Gastroesophageal sphincter (tissue), 4 donors: ENCODE measurements at regions not wholly inside any gene's neighbourhood (a gene's known extent, or its start where the extent isn't known, plus 50 kb on each side); places are given as distances from the start of the nearest gene placed in this dataset.

ENCODE experiments used
- ATAC-seq: fragments of 150-250 bp; one replicate; pipeline ENCODE4 v1.9.1; 2016; ENCODE audit warnings: mild to moderate bottlenecking, moderate library complexity
- H3K27ac ChIP-seq, 4 donors: fragments of 200-600 bp; sonication (generic) in 3 of 4; 1 replicate in 3 of 4; 2 replicates in 1 of 4; pipeline ENCODE4 v1.5.1; 2016 to 2019
- H3K27me3 ChIP-seq: fragments of 200-600 bp; sonication (generic); one replicate; pipeline ENCODE4 v1.5.1; 2019
- H3K36me3 ChIP-seq, 2 donors: fragments of 200-600 bp; sonication (generic); one replicate each; pipeline ENCODE4 v1.5.1; 2019; ENCODE audit warnings: control low read depth in 1 of 2
- H3K4me1 ChIP-seq, 3 donors: fragments of 200-600 bp; sonication (generic); 1 replicate in 2 of 3; 2 replicates in 1 of 3; pipeline ENCODE4 v1.5.1; 2016 to 2019; ENCODE audit warnings: control low read depth in 2 of 3
- H3K4me3 ChIP-seq, 2 donors: fragments of 200-600 bp; sonication (generic); one replicate each; pipeline ENCODE4 v1.5.1; 2019; ENCODE audit warnings: mild to moderate bottlenecking in 1 of 2, moderate library complexity in 1 of 2
- H3K9me3 ChIP-seq, 3 donors: fragments of 200-600 bp; sonication (generic); one replicate each; pipeline ENCODE4 v1.5.1; 2017 to 2019; ENCODE audit warnings: control low read depth in 2 of 3
- CTCF ChIP-seq, 4 experiments: fragments of 200-600 bp in 2 of 4; fragments of 450-650 bp in 2 of 4; sonication (generic) in 1 of 4; IDR thresholded peaks; one replicate each; pipeline ENCODE4 v1.5.1; 2017 to 2019; ENCODE audit warnings: antibody characterized with exemption in 4 of 4, mild to moderate bottlenecking in 2 of 4, moderate library complexity in 2 of 4
- EP300 ChIP-seq: sonication (generic); formaldehyde crosslinking; IDR thresholded peaks from one replicate; pipeline ENCODE4 v1.6.1; 2017; ENCODE audit warnings: antibody characterized with exemption, mild to moderate bottlenecking
- POLR2A ChIP-seq, 2 donors: fragments of 450-650 bp; IDR thresholded peaks; one replicate each; pipeline ENCODE4 v1.6.1; 2017; ENCODE audit warnings: antibody characterized with exemption in 2 of 2, mild to moderate bottlenecking in 2 of 2, moderate library complexity in 1 of 2
- POLR2AphosphoS5 ChIP-seq: sonication (generic); formaldehyde crosslinking; IDR thresholded peaks from one replicate; pipeline ENCODE4 v1.6.1; 2017; ENCODE audit warnings: antibody characterized with exemption
- WGBS, 2 donors: methylation state at CpG; one replicate each; pipeline ENCODE4 v1.1.5; 2018; ENCODE audit warnings: low coverage in 1 of 2; 5-methylcytosine and 5-hydroxymethylcytosine counted together

- Histone ChIP-seq H3K9me3 (no peaks in the 10 kb centered on the region), H3K4me3 (no peak overlapping the region), H3K27me3 (no peaks in the 10 kb centered on the region), H3K27ac (no peak overlapping the region), H3K36me3 (no peaks in the 10 kb centered on the region), H3K4me1 (no peaks in the 10 kb centered on the region)
- ATAC-seq: no peak
- 56 to 87% methylated on average over 2 of the region's 2 CpGs for WGBS, 2 donors
- no peak for TF ChIP-seq POLR2A (IDR thresholded peaks at IDR 0.05)
These were observed 622.7 kb downstream of the METTL15 start for GRCh38 chr11:28730889-28731288.

GRCh38 chr11:28730336-28730735 lies 622.1 kb downstream of the METTL15 start:
- no peaks in the 10 kb centered on the region for H3K9me3 ChIP-seq
- no peak for ATAC-seq
- no peaks in the 10 kb centered on the region for H3K27me3 ChIP-seq
- no peaks in the 10 kb centered on the region for H3K36me3 ChIP-seq
- WGBS, 2 donors: 58 to 59% methylated on average over 3 of the region's 3 CpGs
- no peaks in the 10 kb centered on the region for H3K4me1 ChIP-seq
- no peak overlapping the region for H3K4me3 ChIP-seq
- H3K27ac ChIP-seq: no peak overlapping the region
- TF ChIP-seq POLR2A (IDR thresholded peaks at IDR 0.05) (no peak), CTCF (IDR thresholded peaks at IDR 0.05) (no peak), POLR2AphosphoS5 (no peak), EP300 (no peak)

GRCh38 chr11:28729339-28729738 lies 621.2 kb downstream of the METTL15 start:
- Histone ChIP-seq H3K27me3 (no peaks in the 10 kb centered on the region), H3K36me3 (no peaks in the 10 kb centered on the region), H3K4me1 (no peaks in the 10 kb centered on the region), H3K9me3 (no peaks in the 10 kb centered on the region), H3K4me3 (no peak overlapping the region), H3K27ac (no peak overlapping the region)
- WGBS, 2 donors: 90 to 100% methylated on average over 2 to 4 of the region's 6 CpGs
- no peak for ATAC-seq
- TF ChIP-seq EP300 (no peak), CTCF (IDR thresholded peaks at IDR 0.05) (no peak)

GRCh38 chr11:28728666-28729065 lies 620.5 kb downstream of the METTL15 start:
- no peak overlapping the region for H3K4me3 ChIP-seq
- H3K36me3 ChIP-seq: no peaks in the 10 kb centered on the region
- 59 to 92% methylated on average over 1 of the region's 1 CpG for WGBS, 2 donors
- no peaks in the 10 kb centered on the region for H3K27me3 ChIP-seq
- H3K9me3 ChIP-seq: no peaks in the 10 kb centered on the region
- no peak for ATAC-seq
- TF ChIP-seq POLR2AphosphoS5 (no peak), POLR2A (IDR thresholded peaks at IDR 0.05) (no peak), EP300 (no peak), CTCF (IDR thresholded peaks at IDR 0.05) (no peak)
- H3K27ac ChIP-seq: no peak overlapping the region
- H3K4me1 ChIP-seq: no peaks in the 10 kb centered on the region

GRCh38 chr11:28727254-28727653 lies 619.1 kb downstream of the METTL15 start:
- H3K27ac ChIP-seq: no peak overlapping the region
- 66 to 76% methylated on average over 3 of the region's 3 CpGs for WGBS, 2 donors
- ATAC-seq: no peak
- H3K36me3 ChIP-seq: no peaks in the 10 kb centered on the region
- H3K27me3 ChIP-seq: no peaks in the 10 kb centered on the region
- no peaks in the 10 kb centered on the region for H3K9me3 ChIP-seq
- no peaks in the 10 kb centered on the region for H3K4me1 ChIP-seq
- H3K4me3 ChIP-seq: no peak overlapping the region
- no peak for TF ChIP-seq EP300
- TF ChIP-seq POLR2A (IDR thresholded peaks at IDR 0.05): no peak
- TF ChIP-seq POLR2AphosphoS5: no peak
- TF ChIP-seq CTCF (IDR thresholded peaks at IDR 0.05): no peak

GRCh38 chr11:28726432-28726831 lies 618.2 kb downstream of the METTL15 start:
- Histone ChIP-seq H3K4me1 (no peaks in the 10 kb centered on the region), H3K9me3 (no peaks in the 10 kb centered on the region), H3K36me3 (no peaks in the 10 kb centered on the region), H3K27ac (no peak overlapping the region), H3K27me3 (no peaks in the 10 kb centered on the region), H3K4me3 (no peak overlapping the region)
- ATAC-seq: no peak
- 17 to 43% methylated on average over 1 of the region's 1 CpG for WGBS, 2 donors
- no peak for TF ChIP-seq POLR2A (IDR thresholded peaks at IDR 0.05)
- TF ChIP-seq EP300: no peak
- no peak for TF ChIP-seq CTCF (IDR thresholded peaks at IDR 0.05)
- TF ChIP-seq POLR2AphosphoS5: no peak
